ENCODE measurements at regions not wholly inside any gene's neighbourhood (a gene's known extent, or its start where the extent isn't known, plus 50 kb on each side); places are given as distances from the start of the nearest gene placed in this dataset.
"Not testable (repeated sequence)": the region's sequence is repeated elsewhere in the genome, so short reads cannot be mapped to it uniquely, and the experiment has no call there.

GRCh38 chr1:83060651-83061390 lies 938.1 kb downstream of the TTLL7 start:
- no peak for ATAC-seq
- peaks cover 0 to 3% (median 0%) of the 10 kb centered on the region in 9 donors for H3K9me3 Mint-ChIP-seq
- H3K4me1 Mint-ChIP-seq: peaks cover 2 to 6% (median 5%) of the 10 kb centered on the region in 4 donors
- POLR2A ChIA-PET: no interaction called here
- H3K4me3 Mint-ChIP-seq: no peak overlapping the region
- DNase-seq: no peak
- H3K27me3 Mint-ChIP-seq: no peaks in the 10 kb centered on the region
- no peak overlapping the region for H3K27ac Mint-ChIP-seq
- no peaks in the 10 kb centered on the region for H3K36me3 Mint-ChIP-seq

GRCh38 chr1:83060221-83060620 lies 938.7 kb downstream of the TTLL7 start:
- Mint-ChIP-seq H3K9me3 (peaks cover 0 to 3% (median 0%) of the 10 kb centered on the region in 9 donors), H3K27ac (no peak overlapping the region), H3K27me3 (no peaks in the 10 kb centered on the region), H3K4me3 (no peak overlapping the region), H3K36me3 (no peaks in the 10 kb centered on the region), H3K4me1 (peaks cover 2 to 6% (median 5%) of the 10 kb centered on the region in 4 donors)
- no peak for DNase-seq
- ATAC-seq: no peak
- POLR2A ChIA-PET: no interaction called here

GRCh38 chr1:83058327-83058726 lies 940.6 kb downstream of the TTLL7 start:
- H3K27me3 Mint-ChIP-seq: no peaks in the 10 kb centered on the region
- DNase-seq: no peak
- POLR2A ChIA-PET: no interaction called here
- H3K4me3 Mint-ChIP-seq: no peak overlapping the region
- peaks cover 0 to 3% (median 0%) of the 10 kb centered on the region in 9 donors for H3K9me3 Mint-ChIP-seq
- H3K36me3 Mint-ChIP-seq: no peaks in the 10 kb centered on the region
- H3K4me1 Mint-ChIP-seq: no peaks in the 10 kb centered on the region
- no peak overlapping the region for H3K27ac Mint-ChIP-seq
- no peak for ATAC-seq

GRCh38 chr1:83055391-83056170 lies 943.4 kb downstream of the TTLL7 start:
- no peak for DNase-seq
- POLR2A ChIA-PET: no interaction called here
- H3K9me3 Mint-ChIP-seq: peaks cover 0 to 11% (median 7%) of the 10 kb centered on the region in 9 donors
- ATAC-seq: no peak
- no peaks in the 10 kb centered on the region for H3K4me1 Mint-ChIP-seq
- no peak overlapping the region for H3K27ac Mint-ChIP-seq
- no peaks in the 10 kb centered on the region for H3K27me3 Mint-ChIP-seq
- H3K36me3 Mint-ChIP-seq: peaks cover 0 to 7% (median 0%) of the 10 kb centered on the region in 3 donors
- H3K4me3 Mint-ChIP-seq: no peak overlapping the region

GRCh38 chr1:83053446-83053845 lies 945.5 kb downstream of the TTLL7 start:
- peaks cover 0 to 23% (median 8%) of the 10 kb centered on the region in 9 donors for H3K9me3 Mint-ChIP-seq
- no peak overlapping the region for H3K27ac Mint-ChIP-seq
- no peaks in the 10 kb centered on the region for H3K27me3 Mint-ChIP-seq
- POLR2A ChIA-PET: no interaction called here
- peaks cover 0 to 7% (median 0%) of the 10 kb centered on the region in 3 donors for H3K36me3 Mint-ChIP-seq
- no peak overlapping the region for H3K4me3 Mint-ChIP-seq
- DNase-seq (no peak), ATAC-seq (no peak)
- no peaks in the 10 kb centered on the region for H3K4me1 Mint-ChIP-seq

GRCh38 chr1:83052865-83053264 lies 946.1 kb downstream of the TTLL7 start:
- H3K4me1 Mint-ChIP-seq: no peaks in the 10 kb centered on the region
- DNase-seq (no peak), ATAC-seq (no peak)
- H3K27me3 Mint-ChIP-seq: no peaks in the 10 kb centered on the region
- peaks cover 0 to 7% (median 0%) of the 10 kb centered on the region in 3 donors for H3K36me3 Mint-ChIP-seq
- POLR2A ChIA-PET: no interaction called here
- H3K27ac Mint-ChIP-seq: no peak overlapping the region
- no peak overlapping the region for H3K4me3 Mint-ChIP-seq
- peaks cover 0 to 26% (median 8%) of the 10 kb centered on the region in 9 donors for H3K9me3 Mint-ChIP-seq

- H3K9me3 Mint-ChIP-seq: peaks cover 0 to 32% (median 8%) of the 10 kb centered on the region in 9 donors
- H3K27ac Mint-ChIP-seq, H3K36me3 Mint-ChIP-seq, H3K4me1 Mint-ChIP-seq, DNase-seq, H3K4me3 Mint-ChIP-seq, ATAC-seq, POLR2A ChIA-PET, H3K27me3 Mint-ChIP-seq: not testable (repeated sequence)
These were observed 947.9 kb downstream of the TTLL7 start for GRCh38 chr1:83051053-83051452.

- no peaks in the 10 kb centered on the region for H3K36me3 Mint-ChIP-seq
- no peak overlapping the region for H3K4me3 Mint-ChIP-seq
- H3K27me3 Mint-ChIP-seq: peaks cover 0 to 3% (median 0%) of the 10 kb centered on the region in 5 donors
- no peak overlapping the region for H3K27ac Mint-ChIP-seq
- no peaks in the 10 kb centered on the region for H3K4me1 Mint-ChIP-seq
- DNase-seq: no peak
- POLR2A ChIA-PET: no interaction called here
- no peak for ATAC-seq
- peaks cover 0 to 9% (median 0%) of the 10 kb centered on the region in 9 donors for H3K9me3 Mint-ChIP-seq
These were observed 955.7 kb downstream of the TTLL7 start for GRCh38 chr1:83043244-83043643.

- peaks cover 0 to 17% (median 8%) of the 10 kb centered on the region in 9 donors for H3K9me3 Mint-ChIP-seq
- POLR2A ChIA-PET, H3K36me3 Mint-ChIP-seq, H3K27ac Mint-ChIP-seq, H3K4me1 Mint-ChIP-seq, ATAC-seq, H3K4me3 Mint-ChIP-seq, H3K27me3 Mint-ChIP-seq, DNase-seq: not testable (repeated sequence)
These were observed 959.8 kb downstream of the TTLL7 start for GRCh38 chr1:83039091-83039490.

- no peak overlapping the region for H3K27ac Mint-ChIP-seq
- DNase-seq: no peak
- no peak for ATAC-seq
These were observed 964.1 kb downstream of the TTLL7 start for GRCh38 chr1:83034851-83035250.

GRCh38 chr1:83033682-83034081 lies 965.2 kb downstream of the TTLL7 start:
- no peak overlapping the region for H3K4me3 Mint-ChIP-seq
- H3K27ac Mint-ChIP-seq: no peak overlapping the region
- POLR2A ChIA-PET: no interaction called here
- no peak for ATAC-seq
- peaks cover 6 to 29% (median 12%) of the 10 kb centered on the region in 9 donors for H3K9me3 Mint-ChIP-seq
- H3K27me3 Mint-ChIP-seq: peaks cover 0 to 14% (median 5%) of the 10 kb centered on the region in 5 donors
- H3K36me3 Mint-ChIP-seq: peaks cover 0 to 17% (median 0%) of the 10 kb centered on the region in 3 donors
- no peaks in the 10 kb centered on the region for H3K4me1 Mint-ChIP-seq
- DNase-seq: no peak

More at GRCh38 chr1:83034851-83035250, 964.1 kb downstream of the TTLL7 start:
- H3K4me3 Mint-ChIP-seq: no peak overlapping the region
- POLR2A ChIA-PET: no interaction called here
- peaks cover 6 to 29% (median 12%) of the 10 kb centered on the region in 9 donors for H3K9me3 Mint-ChIP-seq
- peaks cover 0 to 17% (median 0%) of the 10 kb centered on the region in 3 donors for H3K36me3 Mint-ChIP-seq
- H3K4me1 Mint-ChIP-seq: no peaks in the 10 kb centered on the region
- peaks cover 0 to 14% (median 5%) of the 10 kb centered on the region in 5 donors for H3K27me3 Mint-ChIP-seq

GRCh38 chr1:83029916-83030315 lies 969.0 kb downstream of the TTLL7 start:
- DNase-seq (no peak), ATAC-seq (no peak)
- H3K27ac Mint-ChIP-seq: no peak overlapping the region

GRCh38 chr1:83029050-83029449 lies 969.9 kb downstream of the TTLL7 start:
- H3K27ac Mint-ChIP-seq: no peak overlapping the region
- peaks cover 0 to 12% (median 5%) of the 10 kb centered on the region in 9 donors for H3K9me3 Mint-ChIP-seq
- H3K36me3 Mint-ChIP-seq: peaks cover 0 to 17% (median 0%) of the 10 kb centered on the region in 3 donors
- no peaks in the 10 kb centered on the region for H3K4me1 Mint-ChIP-seq
- ATAC-seq (no peak), DNase-seq (no peak)
- H3K27me3 Mint-ChIP-seq: peaks cover 0 to 9% (median 8%) of the 10 kb centered on the region in 5 donors
- POLR2A ChIA-PET: no interaction called here
- no peak overlapping the region for H3K4me3 Mint-ChIP-seq

More at GRCh38 chr1:83029916-83030315, 969.0 kb downstream of the TTLL7 start:
- no peaks in the 10 kb centered on the region for H3K4me1 Mint-ChIP-seq
- POLR2A ChIA-PET: no interaction called here
- peaks cover 0 to 17% (median 0%) of the 10 kb centered on the region in 3 donors for H3K36me3 Mint-ChIP-seq
- peaks cover 0 to 10% (median 7%) of the 10 kb centered on the region in 5 donors for H3K27me3 Mint-ChIP-seq
- H3K9me3 Mint-ChIP-seq: peaks cover 0 to 14% (median 5%) of the 10 kb centered on the region in 9 donors
- no peak overlapping the region for H3K4me3 Mint-ChIP-seq
